Vagina (tissue), 2 donors: ENCODE measurements at regions not wholly inside any gene's neighbourhood (a gene's known extent, or its start where the extent isn't known, plus 50 kb on each side); places are given as distances from the start of the nearest gene placed in this dataset.

Source experiments
- CTCF ChIP-seq, 3 experiments: fragments of 450-650 bp in 2 of 3; fragments of 200-600 bp in 1 of 3; sonication (generic) in 1 of 3; IDR thresholded peaks; one replicate each; pipeline ENCODE4 v1.5.1; 2017 to 2019; ENCODE audit warnings: antibody characterized with exemption in 3 of 3, mild to moderate bottlenecking in 2 of 3, moderate library complexity in 2 of 3
- POLR2AphosphoS5 ChIP-seq, 2 donors: sonication (generic); formaldehyde crosslinking; IDR thresholded peaks; one replicate each; pipeline ENCODE4 v1.9.0; 2017; ENCODE audit warnings: antibody characterized with exemption in 2 of 2, mild to moderate bottlenecking in 2 of 2, low read depth in 1 of 2; ENCODE audit not compliant: insufficient read depth in 1 of 2

GRCh38 chr3:157574531-157574930 lies 71.3 kb upstream of the VEPH1 start:
- TF ChIP-seq CTCF (IDR thresholded peaks at IDR 0.05) (no peak), POLR2AphosphoS5 (IDR thresholded peaks at IDR 0.05; ENCODE audit: insufficient read depth in 1 of 2, low read depth in 1 of 2) (no peak)
